Right lobe of liver (tissue), 4 donors: ENCODE measurements at regions not wholly inside any gene's neighbourhood (a gene's known extent, or its start where the extent isn't known, plus 50 kb on each side); places are given as distances from the start of the nearest gene placed in this dataset.

Experiments
- POLR2A ChIP-seq: fragments of 450-650 bp; IDR thresholded peaks from one replicate; pipeline ENCODE4 v1.6.1; 2017; ENCODE audit warnings: antibody characterized with exemption, mild to moderate bottlenecking
- TF ChIP-seq, protein P1 (sequence below), 4 donors: fragments of 200-600 bp in 3 of 4; fragments of 450-650 bp in 1 of 4; IDR thresholded peaks; one replicate each; pipeline versions ENCODE4 v1.5.1 to v1.8.0; 2016 to 2022; ENCODE audit warnings: antibody characterized with exemption in 4 of 4, mild to moderate bottlenecking in 2 of 4
- donor health status: DM: no; HTN: no; CAD: no.
- donor health status: DM: no; HTN: no; CAD: no.
- donor health status: DM: no; HTN: yes; CAD: no.

DNA sequence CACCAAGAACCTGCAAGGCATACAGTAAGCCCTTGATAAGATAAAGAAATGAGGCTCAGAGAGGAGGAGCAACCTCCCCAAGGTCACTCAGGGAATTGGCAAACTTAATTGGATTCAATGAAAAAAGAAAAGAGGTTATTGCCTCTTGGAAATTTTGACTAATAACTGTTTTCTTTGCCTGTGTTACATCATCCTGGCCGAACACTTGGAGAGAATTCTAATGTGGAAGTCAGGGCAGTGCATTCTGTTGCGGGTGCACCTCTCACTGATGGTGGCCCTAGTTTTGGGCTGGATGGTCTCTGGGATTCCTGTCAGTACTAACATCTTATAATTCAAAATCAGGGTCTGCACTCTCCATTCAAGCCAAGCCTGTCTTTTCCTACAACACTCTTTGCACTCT, 186.2 kb upstream of the BCOR start:
- no peak for TF ChIP-seq POLR2A
- TF ChIP-seq, protein P1, sequence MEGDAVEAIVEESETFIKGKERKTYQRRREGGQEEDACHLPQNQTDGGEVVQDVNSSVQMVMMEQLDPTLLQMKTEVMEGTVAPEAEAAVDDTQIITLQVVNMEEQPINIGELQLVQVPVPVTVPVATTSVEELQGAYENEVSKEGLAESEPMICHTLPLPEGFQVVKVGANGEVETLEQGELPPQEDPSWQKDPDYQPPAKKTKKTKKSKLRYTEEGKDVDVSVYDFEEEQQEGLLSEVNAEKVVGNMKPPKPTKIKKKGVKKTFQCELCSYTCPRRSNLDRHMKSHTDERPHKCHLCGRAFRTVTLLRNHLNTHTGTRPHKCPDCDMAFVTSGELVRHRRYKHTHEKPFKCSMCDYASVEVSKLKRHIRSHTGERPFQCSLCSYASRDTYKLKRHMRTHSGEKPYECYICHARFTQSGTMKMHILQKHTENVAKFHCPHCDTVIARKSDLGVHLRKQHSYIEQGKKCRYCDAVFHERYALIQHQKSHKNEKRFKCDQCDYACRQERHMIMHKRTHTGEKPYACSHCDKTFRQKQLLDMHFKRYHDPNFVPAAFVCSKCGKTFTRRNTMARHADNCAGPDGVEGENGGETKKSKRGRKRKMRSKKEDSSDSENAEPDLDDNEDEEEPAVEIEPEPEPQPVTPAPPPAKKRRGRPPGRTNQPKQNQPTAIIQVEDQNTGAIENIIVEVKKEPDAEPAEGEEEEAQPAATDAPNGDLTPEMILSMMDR (IDR thresholded peaks at IDR 0.05): no peak
